CD14-positive monocyte (primary cell): ENCODE measurements at regions not wholly inside any gene's neighbourhood (a gene's known extent, or its start where the extent isn't known, plus 50 kb on each side); places are given as distances from the start of the nearest gene placed in this dataset.

Source experiments
- DNase-seq, 3 donors: peaks; one replicate each; pipeline ENCODE4 v3.0.0-alpha.2; 2011 to 2022
- H2AFZ ChIP-seq: 2 replicates; pipeline ENCODE4 v1.6.0; 2012; ENCODE audit warnings: mild to moderate bottlenecking, low read depth, low read length, inconsistent platforms; ENCODE audit not compliant: insufficient read depth, poor library complexity, severe bottlenecking
- H3K27ac ChIP-seq, 2 donors: 1 replicate in 1 of 2; 2 replicates in 1 of 2; pipeline ENCODE4 v1.5.1; 2012 to 2013; ENCODE audit warnings: low read length in 2 of 2, control low read depth in 1 of 2, inconsistent platforms in 1 of 2, low read depth in 1 of 2, mild to moderate bottlenecking in 1 of 2
- H3K27me3 ChIP-seq, 2 donors: one replicate each; pipeline versions ENCODE4 v1.6.0 to v1.6.1; 2011 to 2013; ENCODE audit warnings: low read length in 2 of 2; ENCODE audit not compliant: control insufficient read depth in 2 of 2, insufficient read depth in 2 of 2
- H3K36me3 ChIP-seq, 2 donors: replicated peaks in 1 of 2; 1 replicate in 1 of 2; 2 replicates in 1 of 2; pipeline versions ENCODE4 v1.5.1 to v1.6.1; 2012 to 2013; ENCODE audit warnings: low read length in 2 of 2, control low read depth in 1 of 2, inconsistent platforms in 1 of 2, mild to moderate bottlenecking in 1 of 2; ENCODE audit not compliant: insufficient read depth in 2 of 2, control insufficient read depth in 1 of 2
- H3K4me1 ChIP-seq, 2 donors: 1 replicate in 1 of 2; 2 replicates in 1 of 2; pipeline versions ENCODE4 v1.5.1 to v1.6.1; 2012 to 2013; ENCODE audit warnings: low read length in 2 of 2, control low read depth in 1 of 2, inconsistent platforms in 1 of 2, mild to moderate bottlenecking in 1 of 2, moderate library complexity in 1 of 2; ENCODE audit not compliant: insufficient read depth in 2 of 2, control insufficient read depth in 1 of 2
- H3K4me2 ChIP-seq: replicated peaks from 2 replicates; pipeline ENCODE3; 2012; ENCODE audit warnings: low read length, moderate library complexity, mild to moderate bottlenecking; ENCODE audit not compliant: poor library complexity, severe bottlenecking; ENCODE audit errors: extremely low read depth
- H3K4me3 ChIP-seq, 3 experiments: fragments of 200-600 bp in 1 of 3; sonication (generic) in 1 of 3; replicated peaks in 1 of 3; 1 replicate in 2 of 3; 2 replicates in 1 of 3; pipeline ENCODE4 v1.5.1; 2011 to 2013; ENCODE audit warnings: low read length in 3 of 3, mild to moderate bottlenecking in 3 of 3, control low read depth in 2 of 3, low read depth in 2 of 3, inconsistent platforms in 1 of 3, moderate library complexity in 1 of 3
- H3K79me2 ChIP-seq: 2 replicates; pipeline ENCODE4 v1.6.0; 2012; ENCODE audit warnings: mild to moderate bottlenecking, control low read depth, inconsistent platforms, low read length, moderate library complexity; ENCODE audit not compliant: insufficient read depth
- H3K9ac ChIP-seq: 2 replicates; pipeline ENCODE4 v1.6.0; 2017; ENCODE audit warnings: low read length, mild to moderate bottlenecking; ENCODE audit not compliant: insufficient read depth, poor library complexity, severe bottlenecking
- H3K9me3 ChIP-seq, 2 donors: replicated peaks in 1 of 2; 1 replicate in 1 of 2; 2 replicates in 1 of 2; pipeline versions ENCODE4 v1.5.1 to v1.6.1; 2012 to 2013; ENCODE audit warnings: low read length in 2 of 2, control low read depth in 1 of 2; ENCODE audit not compliant: control insufficient read depth in 1 of 2, insufficient read depth in 1 of 2
- H4K20me1 ChIP-seq: 2 replicates; pipeline ENCODE4 v1.6.0; 2012; ENCODE audit warnings: mild to moderate bottlenecking, low read length, control low read depth, moderate library complexity; ENCODE audit not compliant: insufficient read depth
- H3K27ac Mint-ChIP-seq, 7 donors: one replicate each; pipeline ENCODE4 v1.8.0; 2020; ENCODE audit warnings: mild to moderate bottlenecking in 7 of 7, mixed read lengths in 7 of 7, moderate library complexity in 6 of 7, inconsistent platforms in 2 of 7
- H3K27me3 Mint-ChIP-seq, 3 donors: one replicate each; pipeline ENCODE4 v1.8.0; 2021 to 2022; ENCODE audit warnings: low read depth in 3 of 3, mild to moderate bottlenecking in 3 of 3, mixed read lengths in 3 of 3, moderate library complexity in 3 of 3, inconsistent platforms in 1 of 3
- H3K36me3 Mint-ChIP-seq, 2 donors: one replicate each; pipeline ENCODE4 v1.8.0; 2020; ENCODE audit warnings: mixed read lengths in 2 of 2, inconsistent platforms in 1 of 2, mild to moderate bottlenecking in 1 of 2
- H3K4me1 Mint-ChIP-seq: one replicate; pipeline ENCODE4 v1.8.0; 2020; ENCODE audit warnings: mild to moderate bottlenecking, mixed read lengths
- H3K4me3 Mint-ChIP-seq, 2 donors: one replicate each; pipeline ENCODE4 v1.8.0; 2020; ENCODE audit warnings: mild to moderate bottlenecking in 2 of 2, mixed read lengths in 2 of 2, moderate library complexity in 1 of 2
- H3K9me3 Mint-ChIP-seq, 7 donors: one replicate each; pipeline ENCODE4 v1.8.0; 2020 to 2022; ENCODE audit warnings: mixed read lengths in 7 of 7, mild to moderate bottlenecking in 6 of 7, moderate library complexity in 6 of 7, inconsistent platforms in 2 of 7
- WGBS: methylation state at CpG from one replicate; pipeline ENCODE4 v1.1.5; 2013; ENCODE audit warnings: missing lambda C conversion rate; ENCODE audit not compliant: insufficient coverage; 5-methylcytosine and 5-hydroxymethylcytosine counted together
- intact Hi-C, 2 donors: fragments of 100-400 bp; cut with micrococcal nuclease; formaldehyde crosslinking; loops; one replicate each; pipeline versions ENCODE4 v1.15.0 to v1.15.1; 2023
- TF ChIP-seq, protein P1 (sequence below): fragments of 200-600 bp; IDR thresholded peaks from one replicate; pipeline ENCODE4 v1.8.0; 2022; ENCODE audit warnings: antibody characterized with exemption, mild to moderate bottlenecking

DNA sequence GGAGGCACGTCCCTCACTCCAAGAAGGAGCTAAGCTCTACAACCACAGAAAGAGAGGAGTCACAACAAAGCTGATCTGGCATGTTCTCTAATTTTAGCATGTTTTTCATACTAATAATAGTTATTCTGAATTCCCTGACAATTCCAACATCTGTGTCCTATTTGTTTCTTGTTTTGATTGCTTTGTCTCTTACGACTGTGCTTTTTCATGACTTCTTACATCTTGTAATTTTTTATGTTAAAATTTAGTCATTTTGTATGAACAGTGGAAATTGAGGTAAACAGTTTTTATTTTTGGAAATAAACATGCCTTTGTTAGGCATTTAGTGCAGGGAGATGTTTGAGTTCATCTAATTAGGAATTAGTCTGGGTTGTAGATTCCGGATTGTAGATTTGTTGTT lies 668.1 kb upstream of the EDIL3 start:
- H3K27me3 ChIP-seq, result no peaks in the 10 kb centered on the region
- Mint-ChIP-seq H3K27ac (no peak overlapping the region), H3K9me3 (no peaks in the 10 kb centered on the region), H3K36me3 (no peaks in the 10 kb centered on the region), H3K4me3 (no peak overlapping the region), H3K4me1 (no peaks in the 10 kb centered on the region), H3K27me3 (peaks cover 0 to 2% (median 2%) of the 10 kb centered on the region in 3 donors)
- no peak overlapping the region for H2AFZ ChIP-seq
- DNase-seq, result no peak
- TF ChIP-seq, protein P1, sequence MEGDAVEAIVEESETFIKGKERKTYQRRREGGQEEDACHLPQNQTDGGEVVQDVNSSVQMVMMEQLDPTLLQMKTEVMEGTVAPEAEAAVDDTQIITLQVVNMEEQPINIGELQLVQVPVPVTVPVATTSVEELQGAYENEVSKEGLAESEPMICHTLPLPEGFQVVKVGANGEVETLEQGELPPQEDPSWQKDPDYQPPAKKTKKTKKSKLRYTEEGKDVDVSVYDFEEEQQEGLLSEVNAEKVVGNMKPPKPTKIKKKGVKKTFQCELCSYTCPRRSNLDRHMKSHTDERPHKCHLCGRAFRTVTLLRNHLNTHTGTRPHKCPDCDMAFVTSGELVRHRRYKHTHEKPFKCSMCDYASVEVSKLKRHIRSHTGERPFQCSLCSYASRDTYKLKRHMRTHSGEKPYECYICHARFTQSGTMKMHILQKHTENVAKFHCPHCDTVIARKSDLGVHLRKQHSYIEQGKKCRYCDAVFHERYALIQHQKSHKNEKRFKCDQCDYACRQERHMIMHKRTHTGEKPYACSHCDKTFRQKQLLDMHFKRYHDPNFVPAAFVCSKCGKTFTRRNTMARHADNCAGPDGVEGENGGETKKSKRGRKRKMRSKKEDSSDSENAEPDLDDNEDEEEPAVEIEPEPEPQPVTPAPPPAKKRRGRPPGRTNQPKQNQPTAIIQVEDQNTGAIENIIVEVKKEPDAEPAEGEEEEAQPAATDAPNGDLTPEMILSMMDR, result no peak
- no peak overlapping the region for H3K4me3 ChIP-seq
- H3K79me2 ChIP-seq, result no peaks in the 10 kb centered on the region
- H3K9ac ChIP-seq, result no peak overlapping the region
- no peaks in the 10 kb centered on the region for H3K9me3 ChIP-seq
- H3K4me1 ChIP-seq, result no peaks in the 10 kb centered on the region
- H3K36me3 ChIP-seq, result no peaks in the 10 kb centered on the region
- intact Hi-C loops, result no loop called here
- H3K4me2 ChIP-seq, result no peak overlapping the region
- WGBS, result 100% methylated on average over 1 of the region's 3 CpGs
- no peaks in the 10 kb centered on the region for H4K20me1 ChIP-seq
- H3K27ac ChIP-seq, result no peak overlapping the region

DNA sequence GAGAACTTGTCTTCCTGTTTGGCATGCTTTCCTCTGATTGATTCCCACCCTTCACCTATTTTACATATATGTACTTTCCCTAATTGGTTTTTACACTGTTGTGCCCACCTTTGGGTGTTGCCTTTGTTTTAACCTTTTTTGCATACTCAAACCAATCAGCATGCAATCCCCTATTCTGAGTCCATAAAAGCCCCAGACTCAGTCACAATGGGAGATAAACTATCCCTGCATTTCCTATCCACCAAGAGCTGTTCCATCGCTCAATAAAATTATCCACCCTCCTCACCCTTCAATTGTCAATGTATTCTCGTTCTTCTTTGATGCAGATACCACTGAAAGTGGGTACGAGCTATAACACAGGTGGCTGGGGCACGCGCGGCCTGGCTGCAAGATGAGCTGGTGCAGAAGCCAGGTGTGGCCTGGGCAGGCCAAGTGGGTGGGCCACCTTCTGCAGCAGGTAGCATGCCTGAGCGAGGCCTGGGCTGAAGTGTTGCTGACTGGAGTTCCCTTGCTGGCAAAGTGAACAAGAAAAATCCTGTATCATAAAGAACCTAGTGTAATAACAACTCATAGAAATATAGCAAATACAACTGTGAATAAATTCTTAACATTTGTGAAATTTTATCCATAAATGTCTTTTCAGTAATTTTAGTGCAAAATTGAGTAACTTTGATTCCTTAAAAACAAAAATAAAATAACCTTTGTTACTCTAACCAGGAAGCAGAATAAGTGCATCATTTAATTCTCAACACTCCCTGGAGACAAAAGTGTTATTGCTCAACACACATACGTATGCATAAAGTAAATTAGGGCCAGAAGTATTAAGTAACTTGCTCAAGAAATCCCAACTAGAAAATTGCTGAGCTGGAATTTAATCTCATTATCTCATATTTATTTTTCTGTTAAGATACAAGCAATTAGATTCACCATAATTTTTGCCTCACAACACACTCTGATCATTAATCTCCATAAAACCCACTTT lies 685.3 kb upstream of the EDIL3 start:
- Histone ChIP-seq H2AFZ (no peak overlapping the region), H3K27me3 (no peaks in the 10 kb centered on the region), H4K20me1 (no peaks in the 10 kb centered on the region), H3K36me3 (no peaks in the 10 kb centered on the region), H3K27ac (no peak overlapping the region), H3K9ac (no peak overlapping the region), H3K4me3 (no peak overlapping the region), H3K9me3 (peaks cover 0 to 4% of the 10 kb centered on the region in 2 donors), H3K79me2 (no peaks in the 10 kb centered on the region), H3K4me1 (no peaks in the 10 kb centered on the region), H3K4me2 (no peak overlapping the region)
- no peaks in the 10 kb centered on the region for H3K36me3 Mint-ChIP-seq
- H3K27me3 Mint-ChIP-seq, result no peaks in the 10 kb centered on the region
- TF ChIP-seq, protein P1, result no peak
- intact Hi-C loops, result no loop called here
- H3K9me3 Mint-ChIP-seq, result peaks cover 0 to 4% (median 2%) of the 10 kb centered on the region in 7 donors
- no peak overlapping the region for H3K27ac Mint-ChIP-seq
- 98% methylated on average over 6 of the region's 8 CpGs for WGBS
- no peak for DNase-seq
- no peaks in the 10 kb centered on the region for H3K4me1 Mint-ChIP-seq
- H3K4me3 Mint-ChIP-seq, result no peak overlapping the region
